B cell (primary cell): ENCODE measurements at regions not wholly inside any gene's neighbourhood (a gene's known extent, or its start where the extent isn't known, plus 50 kb on each side); places are given as distances from the start of the nearest gene placed in this dataset.

Source experiments
- EZH2 ChIP-seq: IDR thresholded peaks from 2 replicates; pipeline ENCODE4 v1.6.1; 2012; ENCODE audit warnings: borderline replicate concordance, low read depth, mild to moderate bottlenecking, moderate library complexity, low read length; ENCODE audit not compliant: insufficient read depth, poor library complexity, severe bottlenecking
- TF ChIP-seq, protein P1 (sequence below): fragments of 200-600 bp; IDR thresholded peaks from one replicate; pipeline ENCODE4 v1.8.0; 2022; ENCODE audit warnings: antibody characterized with exemption, mild to moderate bottlenecking

- TF ChIP-seq, protein P1, sequence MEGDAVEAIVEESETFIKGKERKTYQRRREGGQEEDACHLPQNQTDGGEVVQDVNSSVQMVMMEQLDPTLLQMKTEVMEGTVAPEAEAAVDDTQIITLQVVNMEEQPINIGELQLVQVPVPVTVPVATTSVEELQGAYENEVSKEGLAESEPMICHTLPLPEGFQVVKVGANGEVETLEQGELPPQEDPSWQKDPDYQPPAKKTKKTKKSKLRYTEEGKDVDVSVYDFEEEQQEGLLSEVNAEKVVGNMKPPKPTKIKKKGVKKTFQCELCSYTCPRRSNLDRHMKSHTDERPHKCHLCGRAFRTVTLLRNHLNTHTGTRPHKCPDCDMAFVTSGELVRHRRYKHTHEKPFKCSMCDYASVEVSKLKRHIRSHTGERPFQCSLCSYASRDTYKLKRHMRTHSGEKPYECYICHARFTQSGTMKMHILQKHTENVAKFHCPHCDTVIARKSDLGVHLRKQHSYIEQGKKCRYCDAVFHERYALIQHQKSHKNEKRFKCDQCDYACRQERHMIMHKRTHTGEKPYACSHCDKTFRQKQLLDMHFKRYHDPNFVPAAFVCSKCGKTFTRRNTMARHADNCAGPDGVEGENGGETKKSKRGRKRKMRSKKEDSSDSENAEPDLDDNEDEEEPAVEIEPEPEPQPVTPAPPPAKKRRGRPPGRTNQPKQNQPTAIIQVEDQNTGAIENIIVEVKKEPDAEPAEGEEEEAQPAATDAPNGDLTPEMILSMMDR: no peak
- no peak for TF ChIP-seq EZH2
Observed at GRCh38 chr6:77337392-77337791, 125.9 kb downstream of the HTR1B start.
